ENCODE measurements at regions not wholly inside any gene's neighbourhood (a gene's known extent, or its start where the extent isn't known, plus 50 kb on each side); places are given as distances from the start of the nearest gene placed in this dataset.

GRCh38 chr6:16930432-16930831, 169.2 kb upstream of the ATXN1 start:
- 96 to 100% methylated on average over 1 of the region's 1 CpG for WGBS, 2 donors (ENCODE audit: low coverage in 1 of 2)
- intact Hi-C loops (cut with DNase I; ENCODE audit: low total_unique reads) (no loop called here), in situ Hi-C loops (cut with MboI; ENCODE audit: low pct_ligation_motif_present in 1 of 4, low pct_unique_long_range_greater_than_20kb in 1 of 4, low sequenced_read_pairs in 3 of 4) (no loop called here)
- no peak for DNase-seq
- Histone ChIP-seq H3K36me3 (no peaks in the 10 kb centered on the region), H3K27me3 (no peaks in the 10 kb centered on the region), H3K4me1 (no peaks in the 10 kb centered on the region), H3K4me3 (no peak overlapping the region), H3K9me3 (no peaks in the 10 kb centered on the region), H3K27ac (no peak overlapping the region)
- TF ChIP-seq CTCF (IDR thresholded peaks at IDR 0.05) (no peak), POLR2AphosphoS5 (IDR thresholded peaks at IDR 0.05) (no peak), POLR2A (IDR thresholded peaks at IDR 0.05) (no peak), EP300 (IDR thresholded peaks at IDR 0.05; ENCODE audit: low read depth) (no peak)

GRCh38 chr6:16929809-16930208, 168.5 kb upstream of the ATXN1 start:
- no peaks in the 10 kb centered on the region for H3K36me3 ChIP-seq
- no peak overlapping the region for H3K27ac ChIP-seq
- no peak overlapping the region for H3K4me3 ChIP-seq
- no peak for DNase-seq
- no peaks in the 10 kb centered on the region for H3K4me1 ChIP-seq
- in situ Hi-C loops (cut with MboI; ENCODE audit: low pct_ligation_motif_present in 1 of 4, low pct_unique_long_range_greater_than_20kb in 1 of 4, low sequenced_read_pairs in 3 of 4) (no loop called here), intact Hi-C loops (cut with DNase I; ENCODE audit: low total_unique reads) (no loop called here)
- H3K27me3 ChIP-seq = no peaks in the 10 kb centered on the region
- no peak for TF ChIP-seq POLR2AphosphoS5 (IDR thresholded peaks at IDR 0.05)
- no peak for TF ChIP-seq CTCF (IDR thresholded peaks at IDR 0.05)
- no peak for TF ChIP-seq EP300 (IDR thresholded peaks at IDR 0.05; ENCODE audit: low read depth)
- TF ChIP-seq POLR2A (IDR thresholded peaks at IDR 0.05) = no peak
- H3K9me3 ChIP-seq = no peaks in the 10 kb centered on the region

GRCh38 chr6:16928387-16928786, 167.1 kb upstream of the ATXN1 start:
- no peak for DNase-seq
- TF ChIP-seq POLR2AphosphoS5 (IDR thresholded peaks at IDR 0.05) (no peak), EP300 (IDR thresholded peaks at IDR 0.05; ENCODE audit: low read depth) (no peak), POLR2A (IDR thresholded peaks at IDR 0.05) (no peak), CTCF (IDR thresholded peaks at IDR 0.05) (no peak)
- Histone ChIP-seq H3K4me1 (no peaks in the 10 kb centered on the region), H3K36me3 (no peaks in the 10 kb centered on the region), H3K27me3 (no peaks in the 10 kb centered on the region), H3K4me3 (no peak overlapping the region), H3K9me3 (no peaks in the 10 kb centered on the region), H3K27ac (no peak overlapping the region)
- intact Hi-C loops (cut with DNase I; ENCODE audit: low total_unique reads) (no loop called here), in situ Hi-C loops (cut with MboI; ENCODE audit: low pct_ligation_motif_present in 1 of 4, low pct_unique_long_range_greater_than_20kb in 1 of 4, low sequenced_read_pairs in 3 of 4) (no loop called here)
- 87 to 94% methylated on average over 2 of the region's 2 CpGs for WGBS, 2 donors (ENCODE audit: low coverage in 1 of 2)

- Histone ChIP-seq H3K4me1 (no peaks in the 10 kb centered on the region), H3K27ac (no peak overlapping the region), H3K4me3 (no peak overlapping the region), H3K36me3 (no peaks in the 10 kb centered on the region), H3K9me3 (no peaks in the 10 kb centered on the region), H3K27me3 (no peaks in the 10 kb centered on the region)
- WGBS, 2 donors (ENCODE audit: low coverage in 1 of 2) = 89 to 100% methylated on average over 1 of the region's 1 CpG
- intact Hi-C loops (cut with DNase I; ENCODE audit: low total_unique reads) (no loop called here), in situ Hi-C loops (cut with MboI; ENCODE audit: low pct_ligation_motif_present in 1 of 4, low pct_unique_long_range_greater_than_20kb in 1 of 4, low sequenced_read_pairs in 3 of 4) (no loop called here)
- no peak for DNase-seq
- TF ChIP-seq POLR2A (IDR thresholded peaks at IDR 0.05) = no peak
- TF ChIP-seq EP300 (IDR thresholded peaks at IDR 0.05; ENCODE audit: low read depth) = no peak
These were observed 165.9 kb upstream of the ATXN1 start for GRCh38 chr6:16927205-16927604.

GRCh38 chr6:16925461-16925860, 164.2 kb upstream of the ATXN1 start:
- Histone ChIP-seq H3K36me3 (no peaks in the 10 kb centered on the region), H3K4me3 (no peak overlapping the region), H3K9me3 (no peaks in the 10 kb centered on the region), H3K4me1 (no peaks in the 10 kb centered on the region), H3K27me3 (no peaks in the 10 kb centered on the region), H3K27ac (no peak overlapping the region)
- intact Hi-C loops (cut with DNase I; ENCODE audit: low total_unique reads) = no loop called here
- no peak for DNase-seq
- WGBS, 2 donors (ENCODE audit: low coverage in 1 of 2) = 73 to 79% methylated on average over 4 of the region's 4 CpGs
- in situ Hi-C loops (cut with MboI; ENCODE audit: low pct_ligation_motif_present in 1 of 4, low pct_unique_long_range_greater_than_20kb in 1 of 4, low sequenced_read_pairs in 3 of 4) = no loop called here
- no peak for TF ChIP-seq CTCF (IDR thresholded peaks at IDR 0.05)
- TF ChIP-seq POLR2AphosphoS5 (IDR thresholded peaks at IDR 0.05) = no peak
- no peak for TF ChIP-seq EP300 (IDR thresholded peaks at IDR 0.05; ENCODE audit: low read depth)
- TF ChIP-seq POLR2A (IDR thresholded peaks at IDR 0.05) = no peak
